Breast epithelium (tissue), 4 donors: ENCODE measurements at regions not wholly inside any gene's neighbourhood (a gene's known extent, or its start where the extent isn't known, plus 50 kb on each side); places are given as distances from the start of the nearest gene placed in this dataset.

Source experiments
- DNase-seq, 2 donors: peaks; one replicate each; pipeline ENCODE4 v3.0.0-alpha.2; 2019; ENCODE audit warnings: low spot score in 2 of 2
- H3K27ac ChIP-seq, 2 donors: fragments of 200-600 bp; sonication (generic) in 1 of 2; one replicate each; pipeline ENCODE4 v1.5.1; 2016 to 2019; ENCODE audit warnings: mild to moderate bottlenecking in 1 of 2
- H3K27me3 ChIP-seq, 2 donors: fragments of 200-600 bp; sonication (generic) in 1 of 2; one replicate each; pipeline versions ENCODE4 v1.5.1 to v1.6.0; 2017 to 2019; ENCODE audit warnings: control low read depth in 1 of 2, mild to moderate bottlenecking in 1 of 2
- H3K36me3 ChIP-seq: fragments of 200-600 bp; one replicate; pipeline ENCODE4 v1.5.1; 2019
- H3K4me1 ChIP-seq, 2 donors: fragments of 200-600 bp; sonication (generic); one replicate each; pipeline ENCODE4 v1.5.1; 2016 to 2019; ENCODE audit warnings: control low read depth in 1 of 2
- H3K4me3 ChIP-seq, 3 donors: fragments of 200-600 bp; sonication (generic); 1 replicate in 2 of 3; 2 replicates in 1 of 3; pipeline ENCODE4 v1.5.1; 2016 to 2019; ENCODE audit warnings: mild to moderate bottlenecking in 3 of 3, moderate library complexity in 2 of 3
- H3K9me3 ChIP-seq, 2 donors: fragments of 200-600 bp; sonication (generic) in 1 of 2; one replicate each; pipeline ENCODE4 v1.5.1; 2016 to 2019; ENCODE audit warnings: control low read depth in 1 of 2
- CTCF ChIP-seq, 3 donors: fragments of 450-650 bp; IDR thresholded peaks; one replicate each; pipeline ENCODE4 v1.5.1; 2016 to 2017; ENCODE audit warnings: antibody characterized with exemption in 3 of 3, mild to moderate bottlenecking in 3 of 3, moderate library complexity in 3 of 3
- POLR2A ChIP-seq: fragments of 450-650 bp; IDR thresholded peaks from one replicate; pipeline ENCODE4 v1.6.1; 2016; ENCODE audit warnings: antibody characterized with exemption, mild to moderate bottlenecking, moderate library complexity
- POLR2AphosphoS5 ChIP-seq, 3 donors: sonication (generic); formaldehyde crosslinking; IDR thresholded peaks; one replicate each; pipeline ENCODE4 v1.6.1; 2017; ENCODE audit warnings: antibody characterized with exemption in 3 of 3
- intact Hi-C: fragments of 100-400 bp; cut with DNase I; formaldehyde crosslinking; loops from one replicate; pipeline ENCODE4 v1.15.1; 2023; ENCODE audit warnings: low total_unique reads

- no peaks in the 10 kb centered on the region for H3K27me3 ChIP-seq
- no peaks in the 10 kb centered on the region for H3K36me3 ChIP-seq
- DNase-seq = no peak
- intact Hi-C loops = loop anchor here (5.0 kb wide), 1 partner anchor 293 kb away; no protein-coding TSS in a partner anchor
- H3K27ac ChIP-seq = peak overlapping the region; percentile 10 to 65
- no peak for TF ChIP-seq POLR2AphosphoS5 (IDR thresholded peaks at IDR 0.05)
- TF ChIP-seq CTCF (IDR thresholded peaks at IDR 0.05) = peak in 2 of 3 donors; percentile 31 to 40
- no peaks in the 10 kb centered on the region for H3K4me1 ChIP-seq
- no peak overlapping the region for H3K4me3 ChIP-seq
- no peaks in the 10 kb centered on the region for H3K9me3 ChIP-seq
Measured at GRCh38 chr11:104609311-104610085, 288.8 kb downstream of the CASP12 start.

DNA sequence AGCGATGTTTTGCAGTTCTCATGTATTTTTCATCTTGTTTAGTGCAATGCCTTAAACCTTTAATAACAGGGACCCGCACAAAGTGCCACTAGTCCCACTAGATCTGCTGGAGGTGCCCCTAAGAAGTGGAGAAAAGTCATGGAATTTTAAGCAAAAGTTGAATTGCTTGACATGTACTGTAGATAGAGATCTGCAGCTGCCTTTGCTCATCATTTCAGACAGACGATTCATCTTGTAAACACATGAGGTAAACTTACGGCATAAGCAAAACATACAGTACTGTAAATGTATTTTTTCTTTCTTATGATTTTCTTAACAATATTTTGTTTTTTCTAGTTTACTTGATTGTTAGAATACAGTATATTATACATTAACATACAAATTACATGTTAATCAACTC is 295.6 kb downstream of the CASP12 start:
- no peak overlapping the region for H3K27ac ChIP-seq
- no peak for TF ChIP-seq POLR2AphosphoS5 (IDR thresholded peaks at IDR 0.05)
- TF ChIP-seq POLR2A = no peak
- TF ChIP-seq CTCF (IDR thresholded peaks at IDR 0.05) = no peak

DNA sequence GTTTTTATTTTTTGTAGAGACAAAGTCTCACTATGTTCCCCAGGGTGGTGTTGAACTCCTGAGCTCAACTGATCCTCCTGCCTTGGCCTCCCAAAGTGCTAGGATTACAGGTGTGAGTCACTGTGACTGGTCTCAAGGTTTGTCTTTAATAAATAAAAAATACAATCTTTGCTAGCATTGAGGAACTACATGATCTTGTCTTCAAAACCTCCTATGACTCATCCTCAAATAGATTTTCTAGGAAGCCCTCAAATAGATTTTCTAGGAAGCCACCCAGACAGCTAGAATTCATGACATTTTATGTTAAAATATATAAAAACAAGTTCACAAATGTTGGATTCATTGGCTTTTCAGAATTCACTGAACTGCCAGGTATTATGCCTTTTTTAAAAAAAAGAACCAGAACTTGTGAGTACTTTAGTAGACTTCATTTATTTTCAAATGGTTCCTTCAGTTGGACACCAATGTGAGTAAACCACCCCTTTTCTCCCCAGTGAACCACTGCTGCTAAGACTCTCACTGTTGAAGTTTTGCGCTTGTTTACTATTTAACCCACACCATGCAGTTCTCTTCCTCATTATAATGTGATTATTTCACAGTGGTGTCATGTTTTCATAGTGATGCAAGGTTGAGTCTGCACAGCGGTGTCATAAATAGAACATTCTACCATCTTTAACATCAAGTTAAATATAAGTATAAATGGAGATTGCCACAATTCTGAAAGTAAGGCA is 303.9 kb downstream of the CASP12 start:
- no peaks in the 10 kb centered on the region for H3K9me3 ChIP-seq
- no peak for DNase-seq
- no peak overlapping the region for H3K27ac ChIP-seq
- no peaks in the 10 kb centered on the region for H3K4me1 ChIP-seq
- no peak overlapping the region for H3K4me3 ChIP-seq
- H3K27me3 ChIP-seq = no peaks in the 10 kb centered on the region
- TF ChIP-seq POLR2AphosphoS5 (IDR thresholded peaks at IDR 0.05) = no peak
- intact Hi-C loops = no loop called here
- H3K36me3 ChIP-seq = no peaks in the 10 kb centered on the region

More for the DNA sequence above, 295.6 kb downstream of the CASP12 start:
- no peaks in the 10 kb centered on the region for H3K27me3 ChIP-seq
- H3K4me3 ChIP-seq = no peak overlapping the region
- H3K9me3 ChIP-seq = no peaks in the 10 kb centered on the region
- intact Hi-C loops = no loop called here
- no peak for DNase-seq
- no peaks in the 10 kb centered on the region for H3K4me1 ChIP-seq
- no peaks in the 10 kb centered on the region for H3K36me3 ChIP-seq

DNA sequence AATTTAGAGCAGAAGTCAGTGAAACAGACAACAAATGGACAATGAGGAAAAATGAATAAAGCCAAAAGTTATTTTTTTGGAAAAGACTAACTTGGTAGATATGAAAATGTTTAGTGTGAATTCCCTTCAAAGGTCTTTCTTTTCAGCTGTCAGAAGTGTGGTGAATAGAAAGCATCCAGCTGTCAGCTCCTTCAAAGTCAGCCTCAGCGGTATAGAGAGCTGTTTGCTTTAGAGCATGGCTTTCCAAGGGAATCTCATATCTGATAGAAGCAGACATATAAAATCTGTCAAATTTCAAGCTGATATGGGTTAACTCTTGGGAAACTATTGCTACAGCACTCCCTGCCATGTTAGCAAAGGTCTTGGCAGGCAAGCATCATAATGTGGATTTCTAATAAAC is 309.3 kb downstream of the CASP12 start:
- Histone ChIP-seq H3K27me3 (no peaks in the 10 kb centered on the region), H3K36me3 (no peaks in the 10 kb centered on the region), H3K4me1 (no peaks in the 10 kb centered on the region), H3K4me3 (no peak overlapping the region), H3K9me3 (no peaks in the 10 kb centered on the region), H3K27ac (no peak overlapping the region)
- TF ChIP-seq CTCF (IDR thresholded peaks at IDR 0.05) = no peak
- TF ChIP-seq POLR2AphosphoS5 (IDR thresholded peaks at IDR 0.05) = no peak
- TF ChIP-seq POLR2A = no peak
- DNase-seq = no peak
- intact Hi-C loops = no loop called here

DNA sequence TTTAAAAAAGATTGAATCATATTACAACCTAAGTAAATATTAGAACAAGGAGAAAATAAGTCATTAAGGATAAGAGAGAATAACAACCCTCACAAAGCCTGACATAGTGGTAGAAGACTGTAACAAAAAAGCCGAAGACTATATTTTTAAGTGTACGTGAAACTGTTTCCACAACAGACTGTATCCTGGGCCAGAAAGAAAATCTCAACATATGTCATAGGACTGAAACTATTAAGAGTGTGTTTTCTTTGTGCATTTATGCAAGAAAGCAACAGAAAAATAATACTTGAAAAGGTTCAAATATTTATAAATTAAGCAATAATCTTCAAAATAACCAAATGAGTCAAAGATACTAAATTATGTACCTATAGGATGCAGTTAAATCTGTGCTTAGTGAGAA is 309.8 kb downstream of the CASP12 start:
- Histone ChIP-seq H3K27me3 (no peaks in the 10 kb centered on the region), H3K9me3 (no peaks in the 10 kb centered on the region), H3K36me3 (no peaks in the 10 kb centered on the region), H3K4me3 (no peak overlapping the region), H3K4me1 (no peaks in the 10 kb centered on the region), H3K27ac (no peak overlapping the region)
- no peak for DNase-seq
- intact Hi-C loops = no loop called here
- TF ChIP-seq POLR2A = no peak
- no peak for TF ChIP-seq CTCF (IDR thresholded peaks at IDR 0.05)
- TF ChIP-seq POLR2AphosphoS5 (IDR thresholded peaks at IDR 0.05) = no peak
